Natural killer cell (primary cell): ENCODE measurements at regions not wholly inside any gene's neighbourhood (a gene's known extent, or its start where the extent isn't known, plus 50 kb on each side); places are given as distances from the start of the nearest gene placed in this dataset.

Source experiments
- ATAC-seq, 3 donors: fragments of 150-1000 bp in 2 of 3; fragments of 200-7000 bp in 1 of 3; cut with Tn5 transposase; 1 replicate in 1 of 3; 2 replicates in 2 of 3; pipeline ENCODE4 v1.10.0; 2021; ENCODE audit warnings: mild to moderate bottlenecking in 2 of 3, moderate library complexity in 2 of 3
- DNase-seq, 2 donors: peaks; one replicate each; pipeline versions ENCODE4 v3.0.0 to v3.0.0-alpha.2; 2013 to 2021; ENCODE audit warnings: mixed read lengths in 1 of 2
- H3K27ac ChIP-seq: one replicate; pipeline ENCODE4 v1.5.1; 2013; ENCODE audit warnings: mild to moderate bottlenecking, low read length
- H3K27me3 ChIP-seq: one replicate; pipeline ENCODE4 v1.6.1; 2013; ENCODE audit warnings: low read length; ENCODE audit not compliant: control insufficient read depth, insufficient read depth
- H3K36me3 ChIP-seq: one replicate; pipeline ENCODE4 v1.6.1; 2013; ENCODE audit warnings: low read length; ENCODE audit not compliant: control insufficient read depth, insufficient read depth
- H3K4me1 ChIP-seq: one replicate; pipeline ENCODE4 v1.6.1; 2013; ENCODE audit warnings: low read length; ENCODE audit not compliant: control insufficient read depth, insufficient read depth
- H3K4me3 ChIP-seq: one replicate; pipeline ENCODE4 v1.5.1; 2013; ENCODE audit warnings: low read length
- H3K9me3 ChIP-seq: one replicate; pipeline ENCODE4 v1.6.1; 2013; ENCODE audit warnings: low read length; ENCODE audit not compliant: control insufficient read depth, insufficient read depth
- H3K27ac Mint-ChIP-seq, 2 donors: one replicate each; pipeline ENCODE4 v1.8.0; 2022; ENCODE audit warnings: mild to moderate bottlenecking in 2 of 2, mixed read lengths in 2 of 2, moderate library complexity in 1 of 2
- H3K27me3 Mint-ChIP-seq, 2 donors: one replicate each; pipeline ENCODE4 v1.8.0; 2022; ENCODE audit warnings: low read depth in 2 of 2, mixed read lengths in 2 of 2
- H3K36me3 Mint-ChIP-seq: one replicate; pipeline ENCODE4 v1.8.0; 2022; ENCODE audit warnings: mixed read lengths
- H3K4me1 Mint-ChIP-seq, 2 donors: one replicate each; pipeline ENCODE4 v1.8.0; 2022; ENCODE audit warnings: mixed read lengths in 2 of 2
- H3K4me3 Mint-ChIP-seq: one replicate; pipeline ENCODE4 v1.8.0; 2022; ENCODE audit warnings: mild to moderate bottlenecking, moderate library complexity, mixed read lengths
- H3K9me3 Mint-ChIP-seq, 2 donors: one replicate each; pipeline ENCODE4 v1.8.0; 2022; ENCODE audit warnings: mixed read lengths in 2 of 2
- WGBS: methylation state at CpG from one replicate; pipeline ENCODE4 v1.1.7; 2013; ENCODE audit warnings: missing lambda C conversion rate; ENCODE audit not compliant: insufficient coverage; 5-methylcytosine and 5-hydroxymethylcytosine counted together
- intact Hi-C: fragments of 100-400 bp; cut with micrococcal nuclease; formaldehyde crosslinking; loops from one replicate; pipeline ENCODE4 v1.14.2; 2022
- TF ChIP-seq, protein P1 (sequence below): fragments of 200-600 bp; IDR thresholded peaks from one replicate; pipeline ENCODE4 v1.8.0; 2022; ENCODE audit warnings: antibody characterized with exemption

DNA sequence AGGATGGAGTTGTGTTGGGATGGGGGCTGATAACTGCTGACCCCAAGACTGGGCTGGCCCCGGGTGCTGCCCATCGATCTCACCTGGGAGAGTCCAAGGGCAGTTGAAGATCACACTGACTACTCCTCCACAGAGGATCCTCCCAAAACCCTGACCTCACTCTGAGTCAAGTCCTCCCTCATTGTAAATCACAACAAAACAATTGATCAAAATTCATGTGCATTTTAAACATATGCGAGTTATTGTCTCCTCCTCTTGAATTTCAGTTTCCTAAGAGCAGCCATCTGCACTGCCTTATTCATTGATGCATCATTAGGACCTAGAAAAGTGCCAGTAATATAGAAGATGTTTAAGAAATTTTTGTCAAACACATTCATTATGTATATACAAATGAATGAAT is 273.6 kb downstream of the C1orf94 start:
- intact Hi-C loops = no loop called here
- DNase-seq (no peak), ATAC-seq (no peak)
- no peaks in the 10 kb centered on the region for H3K4me1 Mint-ChIP-seq
- H3K36me3 Mint-ChIP-seq = no peaks in the 10 kb centered on the region
- Histone ChIP-seq H3K9me3 (no peaks in the 10 kb centered on the region), H3K4me1 (no peaks in the 10 kb centered on the region), H3K36me3 (no peaks in the 10 kb centered on the region), H3K4me3 (no peak overlapping the region), H3K27me3 (no peaks in the 10 kb centered on the region), H3K27ac (no peak overlapping the region)
- WGBS = 100% methylated on average over 3 of the region's 3 CpGs
- H3K27ac Mint-ChIP-seq = no peak overlapping the region
- H3K27me3 Mint-ChIP-seq = peaks cover 0 to 6% of the 10 kb centered on the region in 2 donors
- TF ChIP-seq, protein P1, sequence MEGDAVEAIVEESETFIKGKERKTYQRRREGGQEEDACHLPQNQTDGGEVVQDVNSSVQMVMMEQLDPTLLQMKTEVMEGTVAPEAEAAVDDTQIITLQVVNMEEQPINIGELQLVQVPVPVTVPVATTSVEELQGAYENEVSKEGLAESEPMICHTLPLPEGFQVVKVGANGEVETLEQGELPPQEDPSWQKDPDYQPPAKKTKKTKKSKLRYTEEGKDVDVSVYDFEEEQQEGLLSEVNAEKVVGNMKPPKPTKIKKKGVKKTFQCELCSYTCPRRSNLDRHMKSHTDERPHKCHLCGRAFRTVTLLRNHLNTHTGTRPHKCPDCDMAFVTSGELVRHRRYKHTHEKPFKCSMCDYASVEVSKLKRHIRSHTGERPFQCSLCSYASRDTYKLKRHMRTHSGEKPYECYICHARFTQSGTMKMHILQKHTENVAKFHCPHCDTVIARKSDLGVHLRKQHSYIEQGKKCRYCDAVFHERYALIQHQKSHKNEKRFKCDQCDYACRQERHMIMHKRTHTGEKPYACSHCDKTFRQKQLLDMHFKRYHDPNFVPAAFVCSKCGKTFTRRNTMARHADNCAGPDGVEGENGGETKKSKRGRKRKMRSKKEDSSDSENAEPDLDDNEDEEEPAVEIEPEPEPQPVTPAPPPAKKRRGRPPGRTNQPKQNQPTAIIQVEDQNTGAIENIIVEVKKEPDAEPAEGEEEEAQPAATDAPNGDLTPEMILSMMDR = no peak
- H3K9me3 Mint-ChIP-seq = no peaks in the 10 kb centered on the region
- H3K4me3 Mint-ChIP-seq = no peak overlapping the region

GRCh38 chr1:34452451-34452850 is 275.7 kb downstream of the C1orf94 start:
- Histone ChIP-seq H3K27me3 (no peaks in the 10 kb centered on the region), H3K4me1 (no peaks in the 10 kb centered on the region), H3K9me3 (no peaks in the 10 kb centered on the region), H3K36me3 (no peaks in the 10 kb centered on the region), H3K27ac (no peak overlapping the region), H3K4me3 (no peak overlapping the region)
- DNase-seq (no peak), ATAC-seq (no peak)
- H3K36me3 Mint-ChIP-seq = no peaks in the 10 kb centered on the region
- intact Hi-C loops = no loop called here
- H3K27ac Mint-ChIP-seq = no peak overlapping the region
- H3K4me3 Mint-ChIP-seq = no peak overlapping the region
- H3K27me3 Mint-ChIP-seq = peaks cover 0 to 3% of the 10 kb centered on the region in 2 donors
- no peaks in the 10 kb centered on the region for H3K9me3 Mint-ChIP-seq
- H3K4me1 Mint-ChIP-seq = no peaks in the 10 kb centered on the region
- TF ChIP-seq, protein P1 = no peak
- 100% methylated on average over 2 of the region's 2 CpGs for WGBS

- H3K9me3 Mint-ChIP-seq = no peaks in the 10 kb centered on the region
- Histone ChIP-seq H3K4me1 (no peaks in the 10 kb centered on the region), H3K27ac (no peak overlapping the region), H3K4me3 (no peak overlapping the region), H3K36me3 (no peaks in the 10 kb centered on the region), H3K27me3 (no peaks in the 10 kb centered on the region), H3K9me3 (no peaks in the 10 kb centered on the region)
- peaks cover 0 to 13% of the 10 kb centered on the region in 2 donors for H3K27me3 Mint-ChIP-seq
- intact Hi-C loops = no loop called here
- no peaks in the 10 kb centered on the region for H3K4me1 Mint-ChIP-seq
- TF ChIP-seq, protein P1 = no peak
- ATAC-seq = no peak
- H3K4me3 Mint-ChIP-seq = no peak overlapping the region
- no peak for DNase-seq
- H3K36me3 Mint-ChIP-seq = no peaks in the 10 kb centered on the region
- no peak overlapping the region for H3K27ac Mint-ChIP-seq
- 86% methylated on average over 6 of the region's 7 CpGs for WGBS
Observed at GRCh38 chr1:34455121-34455520, 278.4 kb downstream of the C1orf94 start.

GRCh38 chr1:34460193-34460592 is 283.5 kb downstream of the C1orf94 start:
- ATAC-seq = peak in 1 of 3 donors; percentile 41
- no peaks in the 10 kb centered on the region for H3K4me1 ChIP-seq
- 52% methylated on average over 6 of the region's 6 CpGs for WGBS
- TF ChIP-seq, protein P1 = peak; percentile 60
- intact Hi-C loops = loop anchor here (1.0 kb wide), 1 partner anchor 282 kb away; no protein-coding TSS in a partner anchor
- Mint-ChIP-seq H3K9me3 (no peaks in the 10 kb centered on the region), H3K36me3 (no peaks in the 10 kb centered on the region), H3K27ac (no peak overlapping the region), H3K4me3 (no peak overlapping the region), H3K4me1 (no peaks in the 10 kb centered on the region), H3K27me3 (peaks cover 4 to 18% of the 10 kb centered on the region in 2 donors)
- no peak overlapping the region for H3K27ac ChIP-seq
- no peaks in the 10 kb centered on the region for H3K36me3 ChIP-seq
- H3K27me3 ChIP-seq = no peaks in the 10 kb centered on the region
- no peak overlapping the region for H3K4me3 ChIP-seq
- DNase-seq = peak in 1 of 2 donors; percentile 48
- no peaks in the 10 kb centered on the region for H3K9me3 ChIP-seq
